ENCODE measurements at regions not wholly inside any gene's neighbourhood (a gene's known extent, or its start where the extent isn't known, plus 50 kb on each side); places are given as distances from the start of the nearest gene placed in this dataset.

DNA sequence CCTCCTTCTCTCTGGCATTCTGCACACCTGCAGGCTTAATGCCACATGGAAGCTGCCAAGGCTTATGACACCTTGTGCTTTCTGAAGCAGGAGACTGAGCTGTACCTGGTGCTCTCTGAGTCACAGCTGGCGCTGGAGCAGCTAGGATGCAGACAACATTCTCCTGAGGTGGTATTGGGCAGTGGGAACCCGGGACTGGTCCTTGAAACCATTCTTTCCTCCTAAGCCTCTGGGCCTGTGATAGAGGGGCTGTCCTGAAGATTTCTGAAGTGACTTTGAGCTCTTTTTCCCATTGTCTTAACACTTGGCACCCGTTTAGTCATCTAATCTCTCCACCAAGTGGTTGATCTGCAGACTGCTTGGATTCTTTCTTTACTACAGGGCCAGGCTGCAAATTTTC is 508.4 kb downstream of the TFEC start:
- TF ChIP-seq, protein P1, sequence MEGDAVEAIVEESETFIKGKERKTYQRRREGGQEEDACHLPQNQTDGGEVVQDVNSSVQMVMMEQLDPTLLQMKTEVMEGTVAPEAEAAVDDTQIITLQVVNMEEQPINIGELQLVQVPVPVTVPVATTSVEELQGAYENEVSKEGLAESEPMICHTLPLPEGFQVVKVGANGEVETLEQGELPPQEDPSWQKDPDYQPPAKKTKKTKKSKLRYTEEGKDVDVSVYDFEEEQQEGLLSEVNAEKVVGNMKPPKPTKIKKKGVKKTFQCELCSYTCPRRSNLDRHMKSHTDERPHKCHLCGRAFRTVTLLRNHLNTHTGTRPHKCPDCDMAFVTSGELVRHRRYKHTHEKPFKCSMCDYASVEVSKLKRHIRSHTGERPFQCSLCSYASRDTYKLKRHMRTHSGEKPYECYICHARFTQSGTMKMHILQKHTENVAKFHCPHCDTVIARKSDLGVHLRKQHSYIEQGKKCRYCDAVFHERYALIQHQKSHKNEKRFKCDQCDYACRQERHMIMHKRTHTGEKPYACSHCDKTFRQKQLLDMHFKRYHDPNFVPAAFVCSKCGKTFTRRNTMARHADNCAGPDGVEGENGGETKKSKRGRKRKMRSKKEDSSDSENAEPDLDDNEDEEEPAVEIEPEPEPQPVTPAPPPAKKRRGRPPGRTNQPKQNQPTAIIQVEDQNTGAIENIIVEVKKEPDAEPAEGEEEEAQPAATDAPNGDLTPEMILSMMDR (IDR thresholded peaks at IDR 0.05) = no peak
- TF ChIP-seq EZH2 (IDR thresholded peaks at IDR 0.05; ENCODE audit: borderline replicate concordance, insufficient read depth, low read depth, low read length, poor library complexity, severe bottlenecking) = no peak
